GM19025 (cell line): ENCODE measurements at regions not wholly inside any gene's neighbourhood (a gene's known extent, or its start where the extent isn't known, plus 50 kb on each side); places are given as distances from the start of the nearest gene placed in this dataset.

Source experiments
- ATAC-seq: cut with Tn5 transposase; IDR thresholded peaks from one replicate; pipeline ENCODE4 v1.9.1; 2021; ENCODE audit warnings: mild to moderate bottlenecking, low read depth, moderate library complexity; ENCODE audit not compliant: unreplicated experiment

- ATAC-seq, result no peak
Measured at GRCh38 chr3:151935446-151935845, 62.0 kb downstream of the SUCNR1 start.

- no peak for ATAC-seq
Measured at GRCh38 chr3:151940481-151940880, 67.0 kb downstream of the SUCNR1 start.

- no peak for ATAC-seq
Measured at GRCh38 chr3:151943539-151943938, 70.1 kb downstream of the SUCNR1 start.

GRCh38 chr3:151944356-151944755, 70.9 kb downstream of the SUCNR1 start:
- no peak for ATAC-seq

GRCh38 chr3:151946606-151947005, 73.2 kb downstream of the SUCNR1 start:
- no peak for ATAC-seq

GRCh38 chr3:151949706-151950105, 76.3 kb downstream of the SUCNR1 start:
- no peak for ATAC-seq

GRCh38 chr3:151955356-151955755, 81.9 kb downstream of the SUCNR1 start:
- ATAC-seq, result no peak

GRCh38 chr3:151960961-151961580, 87.6 kb downstream of the SUCNR1 start:
- ATAC-seq, result no peak

- ATAC-seq, result no peak
Measured at GRCh38 chr3:151962352-151962751, 88.9 kb downstream of the SUCNR1 start.

- ATAC-seq, result no peak
Measured at GRCh38 chr3:151962912-151963311, 89.5 kb downstream of the SUCNR1 start.

- ATAC-seq, result no peak
Measured at GRCh38 chr3:151964743-151965142, 91.3 kb downstream of the SUCNR1 start.

- no peak for ATAC-seq
Measured at GRCh38 chr3:151969026-151969642, 95.7 kb downstream of the SUCNR1 start.

- ATAC-seq, result no peak
Measured at GRCh38 chr3:151971814-151972579, 98.6 kb downstream of the SUCNR1 start.

- ATAC-seq, result no peak
Measured at GRCh38 chr3:151974067-151974466, 100.6 kb downstream of the SUCNR1 start.

GRCh38 chr3:151976211-151977050, 103.0 kb downstream of the SUCNR1 start:
- no peak for ATAC-seq

- no peak for ATAC-seq
Measured at GRCh38 chr3:151979906-151980305, 106.5 kb downstream of the SUCNR1 start.

GRCh38 chr3:151983538-151983937, 110.1 kb downstream of the SUCNR1 start:
- ATAC-seq, result no peak

- no peak for ATAC-seq
Measured at GRCh38 chr3:151985787-151986430, 112.5 kb downstream of the SUCNR1 start.

- no peak for ATAC-seq
Measured at GRCh38 chr3:151987893-151988292, 114.5 kb downstream of the SUCNR1 start.

- no peak for ATAC-seq
Measured at GRCh38 chr3:151989621-151990020, 116.2 kb downstream of the SUCNR1 start.
